B cell (primary cell): ENCODE measurements at regions not wholly inside any gene's neighbourhood (a gene's known extent, or its start where the extent isn't known, plus 50 kb on each side); places are given as distances from the start of the nearest gene placed in this dataset.

Experiments used
- EZH2 ChIP-seq: IDR thresholded peaks from 2 replicates; pipeline ENCODE4 v1.6.1; 2012; ENCODE audit warnings: borderline replicate concordance, low read depth, mild to moderate bottlenecking, moderate library complexity, low read length; ENCODE audit not compliant: insufficient read depth, poor library complexity, severe bottlenecking
- TF ChIP-seq, protein P1 (sequence below): fragments of 200-600 bp; IDR thresholded peaks from one replicate; pipeline ENCODE4 v1.8.0; 2022; ENCODE audit warnings: antibody characterized with exemption, mild to moderate bottlenecking

DNA sequence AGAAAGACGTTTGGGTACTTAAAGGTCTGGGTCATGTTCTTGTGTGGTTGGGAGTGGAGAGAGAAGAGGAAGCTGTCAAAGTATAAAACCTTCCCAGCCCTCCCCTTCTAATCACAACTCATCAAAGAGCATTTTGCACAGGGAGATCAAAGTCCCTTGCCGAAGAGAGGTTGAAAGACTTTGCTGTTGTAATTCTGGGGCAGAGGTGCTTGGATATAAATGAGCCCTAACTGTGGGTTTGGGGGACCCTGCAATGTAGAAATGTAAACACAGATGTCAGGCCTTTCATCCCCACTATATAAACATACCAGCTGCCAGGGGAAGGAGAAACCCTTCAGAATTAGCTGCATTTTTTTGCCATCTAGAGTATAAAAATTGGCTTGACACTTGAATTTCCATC is 182.1 kb downstream of the ETAA1 start:
- TF ChIP-seq, protein P1, sequence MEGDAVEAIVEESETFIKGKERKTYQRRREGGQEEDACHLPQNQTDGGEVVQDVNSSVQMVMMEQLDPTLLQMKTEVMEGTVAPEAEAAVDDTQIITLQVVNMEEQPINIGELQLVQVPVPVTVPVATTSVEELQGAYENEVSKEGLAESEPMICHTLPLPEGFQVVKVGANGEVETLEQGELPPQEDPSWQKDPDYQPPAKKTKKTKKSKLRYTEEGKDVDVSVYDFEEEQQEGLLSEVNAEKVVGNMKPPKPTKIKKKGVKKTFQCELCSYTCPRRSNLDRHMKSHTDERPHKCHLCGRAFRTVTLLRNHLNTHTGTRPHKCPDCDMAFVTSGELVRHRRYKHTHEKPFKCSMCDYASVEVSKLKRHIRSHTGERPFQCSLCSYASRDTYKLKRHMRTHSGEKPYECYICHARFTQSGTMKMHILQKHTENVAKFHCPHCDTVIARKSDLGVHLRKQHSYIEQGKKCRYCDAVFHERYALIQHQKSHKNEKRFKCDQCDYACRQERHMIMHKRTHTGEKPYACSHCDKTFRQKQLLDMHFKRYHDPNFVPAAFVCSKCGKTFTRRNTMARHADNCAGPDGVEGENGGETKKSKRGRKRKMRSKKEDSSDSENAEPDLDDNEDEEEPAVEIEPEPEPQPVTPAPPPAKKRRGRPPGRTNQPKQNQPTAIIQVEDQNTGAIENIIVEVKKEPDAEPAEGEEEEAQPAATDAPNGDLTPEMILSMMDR: no peak
- no peak for TF ChIP-seq EZH2
